WTC11 (cell line): ENCODE measurements at regions not wholly inside any gene's neighbourhood (a gene's known extent, or its start where the extent isn't known, plus 50 kb on each side); places are given as distances from the start of the nearest gene placed in this dataset.

Source experiments
- AR ChIP-seq: fragments of 250-450 bp; sonication (Bioruptor Pico); IDR thresholded peaks from 2 replicates; pipeline ENCODE4 v1.9.0; 2021; ENCODE audit warnings: mild to moderate bottlenecking
- ATF3 ChIP-seq: sonication (generic); formaldehyde crosslinking; conservative IDR thresholded peaks from 2 replicates; pipeline ENCODE4 v1.8.1; 2022; ENCODE audit warnings: mild to moderate bottlenecking, missing genetic modification reagents
- CBFB ChIP-seq: sonication (generic); formaldehyde crosslinking; IDR thresholded peaks from 2 replicates; pipeline ENCODE4 v1.8.1; 2022; ENCODE audit warnings: mild to moderate bottlenecking, low read depth, missing genetic modification reagents
- CREB1 ChIP-seq: sonication (generic); formaldehyde crosslinking; IDR thresholded peaks from 2 replicates; pipeline ENCODE4 v1.8.0; 2023; ENCODE audit warnings: mild to moderate bottlenecking, missing genetic modification reagents
- CTCF ChIP-seq: fragments of 200-600 bp; IDR thresholded peaks from 2 replicates; pipeline ENCODE4 v1.8.0; 2022; ENCODE audit warnings: antibody characterized with exemption
- ERG ChIP-seq: fragments of 250-450 bp; sonication (Bioruptor Pico); IDR thresholded peaks from 2 replicates; pipeline ENCODE4 v1.8.0; 2021; ENCODE audit warnings: mild to moderate bottlenecking
- ESRRA ChIP-seq: sonication (generic); formaldehyde crosslinking; IDR thresholded peaks from 2 replicates; pipeline ENCODE4 v1.8.1; 2022; ENCODE audit warnings: mild to moderate bottlenecking, missing genetic modification reagents, borderline replicate concordance
- FOXK1 ChIP-seq: sonication (generic); formaldehyde crosslinking; IDR thresholded peaks from 2 replicates; pipeline ENCODE4 v1.8.0; 2022; ENCODE audit warnings: mild to moderate bottlenecking, moderate library complexity, missing genetic modification reagents
- JUN ChIP-seq: sonication (generic); formaldehyde crosslinking; IDR thresholded peaks from 2 replicates; pipeline ENCODE4 v1.8.0; 2023; ENCODE audit warnings: mild to moderate bottlenecking, missing genetic modification reagents
- KAT7 ChIP-seq: sonication (generic); formaldehyde crosslinking; IDR thresholded peaks from 2 replicates; pipeline ENCODE4 v1.8.1; 2023; ENCODE audit warnings: missing genetic modification reagents, mild to moderate bottlenecking, borderline replicate concordance
- PRRX2 ChIP-seq: fragments of 250-450 bp; sonication (Bioruptor Pico); IDR thresholded peaks from 2 replicates; pipeline ENCODE4 v1.8.0; 2021; ENCODE audit warnings: mild to moderate bottlenecking
- SP1 ChIP-seq: sonication (generic); formaldehyde crosslinking; conservative IDR thresholded peaks from 2 replicates; pipeline ENCODE4 v1.8.1; 2022; ENCODE audit warnings: missing genetic modification reagents
- ZNF423 ChIP-seq: fragments of 250-450 bp; sonication (Bioruptor Pico); IDR thresholded peaks from 2 replicates; pipeline ENCODE4 v2.1.2; 2022; ENCODE audit warnings: mild to moderate bottlenecking, moderate library complexity

- TF ChIP-seq ATF3 (CRISPR knock-in tag) (no peak), CTCF (no peak), CBFB (CRISPR knock-in tag) (no peak), ZNF423 (CRISPR knock-in tag) (no peak), CREB1 (CRISPR knock-in tag) (no peak), PRRX2 (no peak), ERG (no peak), FOXK1 (CRISPR knock-in tag) (no peak), KAT7 (CRISPR knock-in tag) (no peak), AR (CRISPR knock-in tag) (no peak), ESRRA (no peak), SP1 (no peak), JUN (CRISPR knock-in tag) (no peak)
These were observed 63.3 kb upstream of the STT3B start for GRCh38 chr3:31469385-31469784.
